Heart right ventricle (tissue), 16 donors: ENCODE measurements at regions not wholly inside any gene's neighbourhood (a gene's known extent, or its start where the extent isn't known, plus 50 kb on each side); places are given as distances from the start of the nearest gene placed in this dataset.

Experiments
- ATAC-seq, 8 donors: fragments of 200-7000 bp; cut with Tn5 transposase; one replicate each; pipeline ENCODE4 v1.9.1; 2020; ENCODE audit warnings: mild to moderate bottlenecking in 8 of 8, moderate library complexity in 8 of 8, moderate number of reproducible peaks in 1 of 8
- DNase-seq, 2 donors: peaks; one replicate each; pipeline ENCODE4 v3.0.0-alpha.2; 2020
- H3K27ac ChIP-seq, 10 donors: fragments of 200-600 bp; sonication (generic) in 2 of 10; one replicate each; pipeline versions ENCODE4 v1.5.0 to v1.8.0; 2020 to 2022; ENCODE audit warnings: mild to moderate bottlenecking in 3 of 10
- H3K27me3 ChIP-seq, 7 donors: fragments of 200-600 bp; one replicate each; pipeline ENCODE4 v1.8.0; 2021 to 2022; ENCODE audit warnings: mild to moderate bottlenecking in 2 of 7
- H3K36me3 ChIP-seq, 9 donors: fragments of 200-600 bp; sonication (generic) in 1 of 9; one replicate each; pipeline versions ENCODE4 v1.5.0 to v1.8.0; 2020 to 2022; ENCODE audit warnings: mild to moderate bottlenecking in 2 of 9
- H3K4me1 ChIP-seq, 9 donors: fragments of 200-600 bp; sonication (generic) in 1 of 9; one replicate each; pipeline versions ENCODE4 v1.5.0 to v1.8.0; 2020 to 2022; ENCODE audit warnings: mild to moderate bottlenecking in 4 of 9
- H3K4me3 ChIP-seq, 10 donors: fragments of 200-600 bp; sonication (generic) in 2 of 10; one replicate each; pipeline versions ENCODE4 v1.5.0 to v1.8.0; 2020 to 2022; ENCODE audit warnings: mild to moderate bottlenecking in 7 of 10, moderate library complexity in 2 of 10
- H3K9me3 ChIP-seq, 11 donors: fragments of 200-600 bp in 10 of 11; sonication (generic) in 2 of 11; one replicate each; pipeline versions ENCODE4 v1.5.0 to v1.8.0; 2013 to 2022; ENCODE audit warnings: mild to moderate bottlenecking in 2 of 11, control low read depth in 1 of 11, moderate library complexity in 1 of 11
- WGBS, 2 donors: extraction: QIAGEN DNeasy Blood & Tissue Kit; methylation state at CpG; one replicate each; pipeline ENCODE4 v1.1.7; 2013; ENCODE audit warnings: inconsistent platforms in 1 of 2; 5-methylcytosine and 5-hydroxymethylcytosine counted together
- intact Hi-C, 10 donors: fragments of 100-400 bp; cut with DNase I; formaldehyde crosslinking; loops; one replicate each; pipeline versions ENCODE4 v1.11.1 to v1.14.2; 2022
- TF ChIP-seq, protein P1 (sequence below), 9 donors: fragments of 200-600 bp; sonication (generic) in 2 of 9; IDR thresholded peaks; one replicate each; pipeline versions ENCODE4 v1.5.0 to v1.8.0; 2021 to 2022; ENCODE audit warnings: antibody characterized with exemption in 9 of 9, mild to moderate bottlenecking in 5 of 9, moderate library complexity in 1 of 9
- donor health status: Arrhythmogenic right ventricular cardiomyopathy.
- donor health status: ischemic (EF 13 %, LVEDD 7.1; RV severe dilation, severe dysfunction).
- donor health status: healthy with polysubstance abuse.
- donor health status: DM: no; HTN: yes; CAD: no.
- donor health status: DM: no; HTN: no; CAD: no.
- donor health status: ischemic (EF 25% LVEDD 6.9; RV normal size, moderate dysfunction).
- donor health status: ischemic (EF 25% LVEDD 5.7; RV mildly dilated, moderate dysfunction).
- donor health status: healthy.
- donor health status: DM: yes; HTN: yes; CAD: no.
- donor health status: Ischemic cardiomyopathy.
- donor health status: ischemic (EF 35%, LVEDD 5.7; RV mildly dilated, moderate dysfunction).
- donor health status: nonischemic (EF 11% LVEDD 7.7; RV severe dilation, severe dysfunction).
- donor health status: DM: yes; HTN: yes; CAD: no.
- donor health status: PGD.
- donor health status: ischemic (EF 29% LVEDD 5.4; RV normal size, mild dysfunction).
- donor health status: nonischemic (EF 23%, LVEDD 6.1; RV moderate dilation, normal function).

GRCh38 chr12:73361156-73361863, 1089.1 kb downstream of the TRHDE start:
- H3K27ac ChIP-seq: no peak overlapping the region
- DNase-seq: no peak
- TF ChIP-seq, protein P1, sequence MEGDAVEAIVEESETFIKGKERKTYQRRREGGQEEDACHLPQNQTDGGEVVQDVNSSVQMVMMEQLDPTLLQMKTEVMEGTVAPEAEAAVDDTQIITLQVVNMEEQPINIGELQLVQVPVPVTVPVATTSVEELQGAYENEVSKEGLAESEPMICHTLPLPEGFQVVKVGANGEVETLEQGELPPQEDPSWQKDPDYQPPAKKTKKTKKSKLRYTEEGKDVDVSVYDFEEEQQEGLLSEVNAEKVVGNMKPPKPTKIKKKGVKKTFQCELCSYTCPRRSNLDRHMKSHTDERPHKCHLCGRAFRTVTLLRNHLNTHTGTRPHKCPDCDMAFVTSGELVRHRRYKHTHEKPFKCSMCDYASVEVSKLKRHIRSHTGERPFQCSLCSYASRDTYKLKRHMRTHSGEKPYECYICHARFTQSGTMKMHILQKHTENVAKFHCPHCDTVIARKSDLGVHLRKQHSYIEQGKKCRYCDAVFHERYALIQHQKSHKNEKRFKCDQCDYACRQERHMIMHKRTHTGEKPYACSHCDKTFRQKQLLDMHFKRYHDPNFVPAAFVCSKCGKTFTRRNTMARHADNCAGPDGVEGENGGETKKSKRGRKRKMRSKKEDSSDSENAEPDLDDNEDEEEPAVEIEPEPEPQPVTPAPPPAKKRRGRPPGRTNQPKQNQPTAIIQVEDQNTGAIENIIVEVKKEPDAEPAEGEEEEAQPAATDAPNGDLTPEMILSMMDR (IDR thresholded peaks at IDR 0.05): no peak
- H3K4me1 ChIP-seq: no peaks in the 10 kb centered on the region
- no peaks in the 10 kb centered on the region for H3K36me3 ChIP-seq
- no peak overlapping the region for H3K4me3 ChIP-seq
- intact Hi-C loops: no loop called here
- no peak for ATAC-seq
- peaks cover 0 to 16% (median 0%) of the 10 kb centered on the region in 11 donors for H3K9me3 ChIP-seq
- H3K27me3 ChIP-seq: no peaks in the 10 kb centered on the region

- intact Hi-C loops: no loop called here
- H3K9me3 ChIP-seq: peaks cover 0 to 18% (median 0%) of the 10 kb centered on the region in 11 donors
- ATAC-seq: no peak
- H3K4me1 ChIP-seq: no peaks in the 10 kb centered on the region
- no peak overlapping the region for H3K4me3 ChIP-seq
- no peaks in the 10 kb centered on the region for H3K36me3 ChIP-seq
- WGBS, 2 donors: 71 to 79% methylated on average over 4 of the region's 4 CpGs
- no peak overlapping the region for H3K27ac ChIP-seq
- TF ChIP-seq, protein P1 (IDR thresholded peaks at IDR 0.05): no peak
- no peaks in the 10 kb centered on the region for H3K27me3 ChIP-seq
- DNase-seq: no peak
Measured at GRCh38 chr12:73361864-73362230, 1089.7 kb downstream of the TRHDE start.

- WGBS, 2 donors: 70 to 85% methylated on average over 1 of the region's 1 CpG
- Histone ChIP-seq H3K9me3 (peaks cover 0 to 11% (median 0%) of the 10 kb centered on the region in 11 donors), H3K4me3 (no peak overlapping the region), H3K4me1 (no peaks in the 10 kb centered on the region), H3K27ac (no peak overlapping the region), H3K36me3 (no peaks in the 10 kb centered on the region), H3K27me3 (no peaks in the 10 kb centered on the region)
- no peak for DNase-seq
- ATAC-seq: no peak
- intact Hi-C loops: no loop called here
- TF ChIP-seq, protein P1 (IDR thresholded peaks at IDR 0.05): no peak
Measured at GRCh38 chr12:73362666-73363065, 1090.5 kb downstream of the TRHDE start.

- no peaks in the 10 kb centered on the region for H3K27me3 ChIP-seq
- no peaks in the 10 kb centered on the region for H3K4me1 ChIP-seq
- peaks cover 0 to 12% (median 0%) of the 10 kb centered on the region in 11 donors for H3K9me3 ChIP-seq
- H3K27ac ChIP-seq: no peak overlapping the region
- WGBS, 2 donors: 93 to 100% methylated on average over 1 of the region's 1 CpG
- no peak for ATAC-seq
- no peak for DNase-seq
- no peak overlapping the region for H3K4me3 ChIP-seq
- intact Hi-C loops: loop anchor here in 1 of 10 donors (5.0 kb wide), 1 partner anchor 776 kb away; no protein-coding TSS in a partner anchor
- TF ChIP-seq, protein P1 (IDR thresholded peaks at IDR 0.05): no peak
- H3K36me3 ChIP-seq: no peaks in the 10 kb centered on the region
Measured at GRCh38 chr12:73372856-73373255, 1100.7 kb downstream of the TRHDE start.
